OCI-M2 (cell line): ENCODE measurements at regions not wholly inside any gene's neighbourhood (a gene's known extent, or its start where the extent isn't known, plus 50 kb on each side); places are given as distances from the start of the nearest gene placed in this dataset.

Experiments
- DNase-seq: peaks from one replicate; lab custom pipeline; 2025; ENCODE audit not compliant: unreplicated experiment; lab: John Stamatoyannopoulos, UW

- no peak for DNase-seq
Observed at GRCh38 chrX:49773993-49774392, 55.1 kb upstream of the PAGE4 start.

GRCh38 chrX:49767236-49767635 is 61.9 kb upstream of the PAGE4 start:
- no peak for DNase-seq

GRCh38 chrX:49762175-49762720 is 66.5 kb upstream of the PAGE1 start:
- no peak for DNase-seq

- DNase-seq = no peak
Observed at GRCh38 chrX:49761481-49761880, 65.7 kb upstream of the PAGE1 start.

- no peak for DNase-seq
Observed at GRCh38 chrX:49760290-49760890, 64.6 kb upstream of the PAGE1 start.

GRCh38 chrX:49756692-49757091 is 60.9 kb upstream of the PAGE1 start:
- DNase-seq = no peak

GRCh38 chrX:49754233-49754857 is 58.6 kb upstream of the PAGE1 start:
- DNase-seq = peak; percentile 11

- no peak for DNase-seq
Observed at GRCh38 chrX:49753691-49754090, 57.9 kb upstream of the PAGE1 start.

- no peak for DNase-seq
Observed at GRCh38 chrX:49748211-49748956, 52.6 kb upstream of the PAGE1 start.

- DNase-seq = no peak
Observed at GRCh38 chrX:49746306-49746705, 50.5 kb upstream of the PAGE1 start.
